Transverse colon (tissue), 4 donors: ENCODE measurements at regions not wholly inside any gene's neighbourhood (a gene's known extent, or its start where the extent isn't known, plus 50 kb on each side); places are given as distances from the start of the nearest gene placed in this dataset.

Experiments used
- POLR2A ChIP-seq: fragments of 450-650 bp; IDR thresholded peaks from one replicate; pipeline ENCODE4 v1.6.1; 2016; ENCODE audit warnings: antibody characterized with exemption, mild to moderate bottlenecking, moderate library complexity
- POLR2AphosphoS5 ChIP-seq, 3 donors: sonication (generic); formaldehyde crosslinking; IDR thresholded peaks; one replicate each; pipeline ENCODE4 v1.6.1; 2016; ENCODE audit warnings: antibody characterized with exemption in 3 of 3
- TF ChIP-seq, protein P1 (sequence below), 5 experiments: fragments of 200-600 bp in 3 of 5; fragments of 450-650 bp in 2 of 5; sonication (generic) in 3 of 5; IDR thresholded peaks; 1 replicate in 2 of 5; 2 replicates in 3 of 5; pipeline ENCODE4 v1.5.1; 2016 to 2017; ENCODE audit warnings: antibody characterized with exemption in 5 of 5, inconsistent platforms in 3 of 5, mild to moderate bottlenecking in 2 of 5, moderate library complexity in 1 of 5

GRCh38 chr4:135274416-135274815, 1072.8 kb upstream of the PABPC4L start:
- TF ChIP-seq, protein P1, sequence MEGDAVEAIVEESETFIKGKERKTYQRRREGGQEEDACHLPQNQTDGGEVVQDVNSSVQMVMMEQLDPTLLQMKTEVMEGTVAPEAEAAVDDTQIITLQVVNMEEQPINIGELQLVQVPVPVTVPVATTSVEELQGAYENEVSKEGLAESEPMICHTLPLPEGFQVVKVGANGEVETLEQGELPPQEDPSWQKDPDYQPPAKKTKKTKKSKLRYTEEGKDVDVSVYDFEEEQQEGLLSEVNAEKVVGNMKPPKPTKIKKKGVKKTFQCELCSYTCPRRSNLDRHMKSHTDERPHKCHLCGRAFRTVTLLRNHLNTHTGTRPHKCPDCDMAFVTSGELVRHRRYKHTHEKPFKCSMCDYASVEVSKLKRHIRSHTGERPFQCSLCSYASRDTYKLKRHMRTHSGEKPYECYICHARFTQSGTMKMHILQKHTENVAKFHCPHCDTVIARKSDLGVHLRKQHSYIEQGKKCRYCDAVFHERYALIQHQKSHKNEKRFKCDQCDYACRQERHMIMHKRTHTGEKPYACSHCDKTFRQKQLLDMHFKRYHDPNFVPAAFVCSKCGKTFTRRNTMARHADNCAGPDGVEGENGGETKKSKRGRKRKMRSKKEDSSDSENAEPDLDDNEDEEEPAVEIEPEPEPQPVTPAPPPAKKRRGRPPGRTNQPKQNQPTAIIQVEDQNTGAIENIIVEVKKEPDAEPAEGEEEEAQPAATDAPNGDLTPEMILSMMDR (IDR thresholded peaks at IDR 0.05) = no peak
- TF ChIP-seq POLR2AphosphoS5 (IDR thresholded peaks at IDR 0.05) (no peak), POLR2A (no peak)
